PFSK-1 (cell line): ENCODE measurements at regions not wholly inside any gene's neighbourhood (a gene's known extent, or its start where the extent isn't known, plus 50 kb on each side); places are given as distances from the start of the nearest gene placed in this dataset.

Experiments
- FOXP2 ChIP-seq: optimal IDR thresholded peaks from 2 replicates; pipeline ENCODE3; 2011; ENCODE audit warnings: borderline replicate concordance, control low read depth, inconsistent platforms; ENCODE audit not compliant: insufficient read depth; ENCODE audit errors: extremely low read length, extremely low read depth
- POLR2AphosphoS5 ChIP-seq: IDR thresholded peaks from 2 replicates; pipeline ENCODE4 v1.6.1; 2012; ENCODE audit warnings: low read depth, mild to moderate bottlenecking, control low read depth, low read length, moderate library complexity
- REST ChIP-seq, 2 experiments: IDR thresholded peaks; 2 replicates each; pipeline versions ENCODE4 v1.6.1 to v1.8.0; 2011 to 2012; ENCODE audit warnings: low read depth in 2 of 2, low read length in 2 of 2, control low read depth in 1 of 2, inconsistent platforms in 1 of 2, mild to moderate bottlenecking in 1 of 2, moderate library complexity in 1 of 2; ENCODE audit not compliant: insufficient read depth in 1 of 2
- SIN3A ChIP-seq: IDR thresholded peaks from 2 replicates; pipeline ENCODE4 v1.6.1; 2012; ENCODE audit warnings: mild to moderate bottlenecking, low read length, moderate library complexity, borderline replicate concordance; ENCODE audit not compliant: insufficient read depth
- TAF1 ChIP-seq: IDR thresholded peaks from 2 replicates; pipeline ENCODE4 v1.6.1; 2012; ENCODE audit warnings: low read length, control low read depth, borderline replicate concordance; ENCODE audit not compliant: insufficient read depth

GRCh38 chr4:33482773-33483172, 2761.5 kb downstream of the ARAP2 start:
- no peak for TF ChIP-seq TAF1
- no peak for TF ChIP-seq REST (IDR thresholded peaks at IDR 0.05; ENCODE audit: insufficient read depth in 1 of 2, low read depth in 2 of 2, low read length in 2 of 2)
- no peak for TF ChIP-seq FOXP2
- TF ChIP-seq POLR2AphosphoS5: no peak
- TF ChIP-seq SIN3A: no peak

- no peak for TF ChIP-seq FOXP2
- no peak for TF ChIP-seq SIN3A
- TF ChIP-seq TAF1: no peak
- TF ChIP-seq POLR2AphosphoS5: no peak
- TF ChIP-seq REST (IDR thresholded peaks at IDR 0.05; ENCODE audit: insufficient read depth in 1 of 2, low read depth in 2 of 2, low read length in 2 of 2): no peak
These were observed 2759.2 kb downstream of the ARAP2 start for GRCh38 chr4:33485111-33485510.

GRCh38 chr4:33493231-33493630, 2751.1 kb downstream of the ARAP2 start:
- TF ChIP-seq FOXP2 (no peak), TAF1 (no peak), POLR2AphosphoS5 (no peak), REST (IDR thresholded peaks at IDR 0.05; ENCODE audit: insufficient read depth in 1 of 2, low read depth in 2 of 2, low read length in 2 of 2) (no peak), SIN3A (no peak)

- no peak for TF ChIP-seq SIN3A
- TF ChIP-seq POLR2AphosphoS5: no peak
These were observed 2750.2 kb downstream of the ARAP2 start for GRCh38 chr4:33494150-33494549.

GRCh38 chr4:33512397-33512796, 2731.9 kb downstream of the ARAP2 start:
- TF ChIP-seq FOXP2 (no peak), SIN3A (no peak), REST (IDR thresholded peaks at IDR 0.05; ENCODE audit: insufficient read depth in 1 of 2, low read depth in 2 of 2, low read length in 2 of 2) (no peak)

GRCh38 chr4:33518856-33519255, 2725.5 kb downstream of the ARAP2 start:
- TF ChIP-seq SIN3A: no peak
